Endodermal cell (in vitro differentiated cells): ENCODE measurements at regions not wholly inside any gene's neighbourhood (a gene's known extent, or its start where the extent isn't known, plus 50 kb on each side); places are given as distances from the start of the nearest gene placed in this dataset.

Experiments used
- DNase-seq: peaks from one replicate; pipeline ENCODE4 v3.0.0-alpha.2; 2017
- H3K27ac ChIP-seq: 2 replicates; pipeline ENCODE4 v1.5.1; 2013; ENCODE audit warnings: mild to moderate bottlenecking, low read depth, low read length, moderate library complexity
- H3K27me3 ChIP-seq: 2 replicates; pipeline ENCODE4 v1.6.1; 2013; ENCODE audit warnings: mild to moderate bottlenecking, low read length, moderate library complexity; ENCODE audit not compliant: insufficient read depth, control insufficient read depth, poor library complexity, severe bottlenecking
- H3K36me3 ChIP-seq: 2 replicates; pipeline ENCODE4 v1.7.0; 2013; ENCODE audit warnings: mild to moderate bottlenecking, low read length, moderate library complexity; ENCODE audit not compliant: control insufficient read depth, insufficient read depth
- H3K4me1 ChIP-seq: one replicate; pipeline ENCODE4 v1.7.0; 2013; ENCODE audit warnings: low read length; ENCODE audit not compliant: control insufficient read depth, insufficient read depth
- H3K4me3 ChIP-seq: 2 replicates; pipeline ENCODE4 v1.5.1; 2013; ENCODE audit warnings: mild to moderate bottlenecking, low read length, moderate library complexity
- H3K9ac ChIP-seq: 2 replicates; pipeline ENCODE4 v1.6.1; 2013; ENCODE audit warnings: mild to moderate bottlenecking, low read length, moderate library complexity; ENCODE audit not compliant: poor library complexity, severe bottlenecking; ENCODE audit errors: extremely low read depth
- H3K9me3 ChIP-seq: 2 replicates; pipeline ENCODE4 v1.6.1; 2013; ENCODE audit warnings: mild to moderate bottlenecking, low read length, moderate library complexity; ENCODE audit not compliant: control insufficient read depth
- H3K27ac Mint-ChIP-seq: 2 replicates; pipeline ENCODE4 v1.8.0; 2020; ENCODE audit warnings: mixed read lengths
- H3K27me3 Mint-ChIP-seq: 2 replicates; pipeline ENCODE4 v1.8.0; 2021; ENCODE audit warnings: mild to moderate bottlenecking, mixed read lengths; ENCODE audit not compliant: insufficient read depth
- H3K36me3 Mint-ChIP-seq: 2 replicates; pipeline ENCODE4 v1.8.0; 2020; ENCODE audit warnings: low read depth, mixed read lengths
- H3K4me1 Mint-ChIP-seq: 2 replicates; pipeline ENCODE4 v1.8.0; 2020; ENCODE audit warnings: mixed read lengths
- H3K4me3 Mint-ChIP-seq: 2 replicates; pipeline ENCODE4 v1.8.0; 2020; ENCODE audit warnings: mild to moderate bottlenecking, moderate library complexity, mixed read lengths
- H3K9me3 Mint-ChIP-seq: 2 replicates; pipeline ENCODE4 v1.8.0; 2020; ENCODE audit warnings: mild to moderate bottlenecking, mixed read lengths
- CTCF ChIP-seq: fragments of 200-600 bp; sonication (generic); conservative IDR thresholded peaks from 2 replicates; pipeline ENCODE4 v1.5.0; 2021; ENCODE audit warnings: antibody characterized with exemption, mild to moderate bottlenecking
- WGBS, 2 experiments: methylation state at CpG; one replicate each; pipeline versions ENCODE4 v1.1.5 to v1.1.7; 2013; ENCODE audit warnings: missing lambda C conversion rate in 2 of 2, mixed read lengths in 1 of 2; ENCODE audit not compliant: insufficient coverage in 1 of 2, insufficient read length in 1 of 2; 5-methylcytosine and 5-hydroxymethylcytosine counted together

GRCh38 chr15:97755726-97756125 is 204.8 kb upstream of the ARRDC4 start:
- no peaks in the 10 kb centered on the region for H3K36me3 Mint-ChIP-seq
- Histone ChIP-seq H3K9ac (no peak overlapping the region), H3K4me1 (no peaks in the 10 kb centered on the region), H3K36me3 (no peaks in the 10 kb centered on the region), H3K27me3 (peaks cover 9% of the 10 kb centered on the region), H3K4me3 (no peak overlapping the region), H3K27ac (no peak overlapping the region), H3K9me3 (no peaks in the 10 kb centered on the region)
- peaks cover 8% of the 10 kb centered on the region for H3K27me3 Mint-ChIP-seq
- WGBS, 2 experiments, result 90 to 93% methylated on average over 1 of the region's 1 CpG
- H3K4me3 Mint-ChIP-seq, result no peak overlapping the region
- no peaks in the 10 kb centered on the region for H3K4me1 Mint-ChIP-seq
- no peak overlapping the region for H3K27ac Mint-ChIP-seq
- H3K9me3 Mint-ChIP-seq, result no peaks in the 10 kb centered on the region
- no peak for TF ChIP-seq CTCF
- no peak for DNase-seq

GRCh38 chr15:97759363-97759762 is 201.1 kb upstream of the ARRDC4 start:
- Histone ChIP-seq H3K27ac (no peak overlapping the region), H3K9ac (no peak overlapping the region), H3K4me3 (no peak overlapping the region), H3K4me1 (no peaks in the 10 kb centered on the region), H3K36me3 (no peaks in the 10 kb centered on the region), H3K9me3 (no peaks in the 10 kb centered on the region), H3K27me3 (peaks cover 9% of the 10 kb centered on the region)
- no peak for TF ChIP-seq CTCF
- no peaks in the 10 kb centered on the region for H3K4me1 Mint-ChIP-seq
- no peak for DNase-seq
- no peak overlapping the region for H3K4me3 Mint-ChIP-seq
- peaks cover 8% of the 10 kb centered on the region for H3K27me3 Mint-ChIP-seq
- 75% methylated on average over 1 of the region's 3 CpGs; no CpG with 5 or more reads in 1 of the 2 experiments for WGBS, 2 experiments
- H3K27ac Mint-ChIP-seq, result no peak overlapping the region
- H3K9me3 Mint-ChIP-seq, result no peaks in the 10 kb centered on the region
- no peaks in the 10 kb centered on the region for H3K36me3 Mint-ChIP-seq

- no peak for DNase-seq
- H3K27ac Mint-ChIP-seq, result no peak overlapping the region
- H3K27me3 ChIP-seq, result peaks cover 9% of the 10 kb centered on the region
- H3K36me3 Mint-ChIP-seq, result no peaks in the 10 kb centered on the region
- no peak overlapping the region for H3K4me3 Mint-ChIP-seq
- H3K4me3 ChIP-seq, result no peak overlapping the region
- no peaks in the 10 kb centered on the region for H3K9me3 Mint-ChIP-seq
- peaks cover 7% of the 10 kb centered on the region for H3K27me3 Mint-ChIP-seq
- H3K9me3 ChIP-seq, result no peaks in the 10 kb centered on the region
- TF ChIP-seq CTCF, result no peak
- no peak overlapping the region for H3K27ac ChIP-seq
- H3K4me1 Mint-ChIP-seq, result no peaks in the 10 kb centered on the region
- 91 to 100% methylated on average over 4 to 5 of the region's 5 CpGs for WGBS, 2 experiments
- no peaks in the 10 kb centered on the region for H3K4me1 ChIP-seq
- H3K9ac ChIP-seq, result no peak overlapping the region
- no peaks in the 10 kb centered on the region for H3K36me3 ChIP-seq
These were observed 199.4 kb upstream of the ARRDC4 start for GRCh38 chr15:97761110-97761509.
